ENCODE measurements at regions not wholly inside any gene's neighbourhood (a gene's known extent, or its start where the extent isn't known, plus 50 kb on each side); places are given as distances from the start of the nearest gene placed in this dataset.
"Not testable (repeated sequence)": the region's sequence is repeated elsewhere in the genome, so short reads cannot be mapped to it uniquely, and the experiment has no call there.

- peaks cover 9% of the 10 kb centered on the region for H3K4me1 ChIP-seq (ENCODE audit: insufficient read depth, low read length)
- H3K9ac ChIP-seq (ENCODE audit: low read depth, low read length), result no peak overlapping the region
- no peaks in the 10 kb centered on the region for H3K36me3 ChIP-seq (ENCODE audit: insufficient read depth, low read length)
- no peaks in the 10 kb centered on the region for H3K9me3 ChIP-seq (ENCODE audit: control insufficient read depth, insufficient read depth, low read length)
Measured at GRCh38 chr12:4822572-4822971, 87.1 kb upstream of the KCNA1 start.

- H3K4me1 ChIP-seq (ENCODE audit: insufficient read depth, low read length), result peaks cover 9% of the 10 kb centered on the region
- H3K9ac ChIP-seq (ENCODE audit: low read depth, low read length), result no peak overlapping the region
- H3K9me3 ChIP-seq (ENCODE audit: control insufficient read depth, insufficient read depth, low read length), result no peaks in the 10 kb centered on the region
- H3K36me3 ChIP-seq (ENCODE audit: insufficient read depth, low read length), result no peaks in the 10 kb centered on the region
Measured at GRCh38 chr12:4824380-4824779, 85.3 kb upstream of the KCNA1 start.

- H3K9ac ChIP-seq (ENCODE audit: low read depth, low read length), result no peak overlapping the region
- H3K36me3 ChIP-seq (ENCODE audit: insufficient read depth, low read length), result no peaks in the 10 kb centered on the region
- peaks cover 9% of the 10 kb centered on the region for H3K4me1 ChIP-seq (ENCODE audit: insufficient read depth, low read length)
- H3K9me3 ChIP-seq (ENCODE audit: control insufficient read depth, insufficient read depth, low read length), result no peaks in the 10 kb centered on the region
Measured at GRCh38 chr12:4825011-4825858, 84.5 kb upstream of the KCNA1 start.

GRCh38 chr12:4826909-4827308, 82.8 kb upstream of the KCNA1 start:
- H3K36me3 ChIP-seq (ENCODE audit: insufficient read depth, low read length), result no peaks in the 10 kb centered on the region
- H3K9me3 ChIP-seq (ENCODE audit: control insufficient read depth, insufficient read depth, low read length), result no peaks in the 10 kb centered on the region
- no peak overlapping the region for H3K9ac ChIP-seq (ENCODE audit: low read depth, low read length)
- H3K4me1 ChIP-seq (ENCODE audit: insufficient read depth, low read length), result peaks cover 9% of the 10 kb centered on the region

GRCh38 chr12:4828176-4828575, 81.5 kb upstream of the KCNA1 start:
- Histone ChIP-seq H3K9ac (ENCODE audit: low read depth, low read length) (no peak overlapping the region), H3K4me1 (ENCODE audit: insufficient read depth, low read length) (peaks cover 9% of the 10 kb centered on the region), H3K9me3 (ENCODE audit: control insufficient read depth, insufficient read depth, low read length) (peaks cover 5% of the 10 kb centered on the region; the same call in 1 of the 2 replicates), H3K36me3 (ENCODE audit: insufficient read depth, low read length) (no peaks in the 10 kb centered on the region)

GRCh38 chr12:4829161-4829792, 80.4 kb upstream of the KCNA1 start:
- H3K9ac ChIP-seq (ENCODE audit: low read depth, low read length), result no peak overlapping the region

GRCh38 chr12:4829793-4830162, 79.9 kb upstream of the KCNA1 start:
- peaks cover 8% of the 10 kb centered on the region; the same call in 1 of the 2 replicates for H3K9me3 ChIP-seq (ENCODE audit: control insufficient read depth, insufficient read depth, low read length)
- no peaks in the 10 kb centered on the region for H3K36me3 ChIP-seq (ENCODE audit: insufficient read depth, low read length)
- no peak overlapping the region for H3K9ac ChIP-seq (ENCODE audit: low read depth, low read length)
- H3K4me1 ChIP-seq (ENCODE audit: insufficient read depth, low read length), result no peaks in the 10 kb centered on the region

More at GRCh38 chr12:4829161-4829792, 80.4 kb upstream of the KCNA1 start:
- H3K4me1 ChIP-seq (ENCODE audit: insufficient read depth, low read length), result peaks cover 2% of the 10 kb centered on the region
- no peaks in the 10 kb centered on the region for H3K36me3 ChIP-seq (ENCODE audit: insufficient read depth, low read length)
- peaks cover 8% of the 10 kb centered on the region; the same call in 1 of the 2 replicates for H3K9me3 ChIP-seq (ENCODE audit: control insufficient read depth, insufficient read depth, low read length)

GRCh38 chr12:4830556-4831210, 79.0 kb upstream of the KCNA1 start:
- H3K9ac ChIP-seq (ENCODE audit: low read depth, low read length), result no peak overlapping the region
- H3K9me3 ChIP-seq (ENCODE audit: control insufficient read depth, insufficient read depth, low read length), result peaks cover 8% of the 10 kb centered on the region; the same call in 1 of the 2 replicates

GRCh38 chr12:4833053-4833452, 76.7 kb upstream of the KCNA1 start:
- Histone ChIP-seq H3K36me3 (ENCODE audit: insufficient read depth, low read length) (no peaks in the 10 kb centered on the region), H3K4me1 (ENCODE audit: insufficient read depth, low read length) (no peaks in the 10 kb centered on the region), H3K9me3 (ENCODE audit: control insufficient read depth, insufficient read depth, low read length) (peaks cover 8% of the 10 kb centered on the region; the same call in 1 of the 2 replicates), H3K9ac (ENCODE audit: low read depth, low read length) (no peak overlapping the region)

More at GRCh38 chr12:4830556-4831210, 79.0 kb upstream of the KCNA1 start:
- Histone ChIP-seq H3K36me3 (ENCODE audit: insufficient read depth, low read length) (no peaks in the 10 kb centered on the region), H3K4me1 (ENCODE audit: insufficient read depth, low read length) (no peaks in the 10 kb centered on the region)

GRCh38 chr12:4833524-4833923, 76.2 kb upstream of the KCNA1 start:
- no peaks in the 10 kb centered on the region for H3K4me1 ChIP-seq (ENCODE audit: insufficient read depth, low read length)
- no peaks in the 10 kb centered on the region for H3K36me3 ChIP-seq (ENCODE audit: insufficient read depth, low read length)
- H3K9ac ChIP-seq (ENCODE audit: low read depth, low read length), result no peak overlapping the region
- peaks cover 8% of the 10 kb centered on the region; the same call in 1 of the 2 replicates for H3K9me3 ChIP-seq (ENCODE audit: control insufficient read depth, insufficient read depth, low read length)

GRCh38 chr12:4842401-4842800, 67.3 kb upstream of the KCNA1 start:
- not testable (repeated sequence) for H3K9ac ChIP-seq (ENCODE audit: low read depth, low read length); H3K9me3 ChIP-seq (ENCODE audit: control insufficient read depth, insufficient read depth, low read length); H3K4me1 ChIP-seq (ENCODE audit: insufficient read depth, low read length); H3K36me3 ChIP-seq (ENCODE audit: insufficient read depth, low read length)

- no peaks in the 10 kb centered on the region for H3K4me1 ChIP-seq (ENCODE audit: insufficient read depth, low read length)
- no peak overlapping the region for H3K9ac ChIP-seq (ENCODE audit: low read depth, low read length)
- no peaks in the 10 kb centered on the region for H3K36me3 ChIP-seq (ENCODE audit: insufficient read depth, low read length)
- H3K9me3 ChIP-seq (ENCODE audit: control insufficient read depth, insufficient read depth, low read length), result no peaks in the 10 kb centered on the region
Measured at GRCh38 chr12:4843907-4844306, 65.8 kb upstream of the KCNA1 start.

GRCh38 chr12:4847713-4848112, 62.0 kb upstream of the KCNA1 start:
- H3K9ac ChIP-seq (ENCODE audit: low read depth, low read length), result no peak overlapping the region
- no peaks in the 10 kb centered on the region for H3K36me3 ChIP-seq (ENCODE audit: insufficient read depth, low read length)
- H3K4me1 ChIP-seq (ENCODE audit: insufficient read depth, low read length), result no peaks in the 10 kb centered on the region
- no peaks in the 10 kb centered on the region for H3K9me3 ChIP-seq (ENCODE audit: control insufficient read depth, insufficient read depth, low read length)

- Histone ChIP-seq H3K9ac (ENCODE audit: low read depth, low read length) (no peak overlapping the region), H3K4me1 (ENCODE audit: insufficient read depth, low read length) (no peaks in the 10 kb centered on the region), H3K9me3 (ENCODE audit: control insufficient read depth, insufficient read depth, low read length) (no peaks in the 10 kb centered on the region), H3K36me3 (ENCODE audit: insufficient read depth, low read length) (no peaks in the 10 kb centered on the region)
Measured at GRCh38 chr12:4849115-4849541, 60.6 kb upstream of the KCNA1 start.

Data from ES-I3 (cell line).